ENCODE measurements at regions not wholly inside any gene's neighbourhood (a gene's known extent, or its start where the extent isn't known, plus 50 kb on each side); places are given as distances from the start of the nearest gene placed in this dataset.
"Not testable (repeated sequence)": the region's sequence is repeated elsewhere in the genome, so short reads cannot be mapped to it uniquely, and the experiment has no call there.

DNA sequence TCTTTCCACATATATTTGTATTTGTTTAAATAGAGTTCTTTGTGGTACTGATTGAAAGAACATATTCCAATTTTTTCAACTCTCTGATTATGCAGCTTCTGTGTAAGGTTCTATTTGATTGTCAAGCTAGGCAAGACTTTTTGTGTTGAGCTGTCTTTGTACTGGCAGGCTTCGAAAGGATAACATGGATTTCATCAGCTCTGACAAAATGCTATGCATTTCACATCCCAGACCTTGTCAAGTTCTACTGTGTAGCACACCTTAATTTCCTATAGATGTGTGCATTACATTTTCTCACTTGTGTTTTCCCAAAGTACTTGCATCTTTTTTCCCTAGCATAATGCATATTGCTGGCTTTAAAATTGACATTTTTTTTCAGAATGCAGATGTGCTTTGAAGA is 555.0 kb upstream of the GYPC start:
- DNase-seq (ENCODE audit: low read depth in 6 of 9, low spot score in 9 of 9), result no peak
- Histone ChIP-seq H3K4me3 (ENCODE audit: low read length in 2 of 2) (no peak overlapping the region), H3K4me1 (ENCODE audit: control insufficient read depth in 2 of 2, insufficient read depth in 2 of 2, low read length in 2 of 2) (no peaks in the 10 kb centered on the region), H3K36me3 (ENCODE audit: control insufficient read depth in 2 of 2, insufficient read depth in 2 of 2, low read length in 1 of 2) (no peaks in the 10 kb centered on the region), H3K27ac (ENCODE audit: low read depth in 1 of 2, low read length in 1 of 2) (no peak overlapping the region), H3K27me3 (ENCODE audit: control insufficient read depth in 2 of 2, insufficient read depth in 1 of 2, low read length in 1 of 2) (no peaks in the 10 kb centered on the region), H3K9me3 (ENCODE audit: control insufficient read depth in 2 of 2, insufficient read depth in 1 of 2, low read length in 1 of 2) (peaks cover 0 to 4% of the 10 kb centered on the region in 2 donors)
- 96% methylated on average over 1 of the region's 1 CpG for WGBS

DNA sequence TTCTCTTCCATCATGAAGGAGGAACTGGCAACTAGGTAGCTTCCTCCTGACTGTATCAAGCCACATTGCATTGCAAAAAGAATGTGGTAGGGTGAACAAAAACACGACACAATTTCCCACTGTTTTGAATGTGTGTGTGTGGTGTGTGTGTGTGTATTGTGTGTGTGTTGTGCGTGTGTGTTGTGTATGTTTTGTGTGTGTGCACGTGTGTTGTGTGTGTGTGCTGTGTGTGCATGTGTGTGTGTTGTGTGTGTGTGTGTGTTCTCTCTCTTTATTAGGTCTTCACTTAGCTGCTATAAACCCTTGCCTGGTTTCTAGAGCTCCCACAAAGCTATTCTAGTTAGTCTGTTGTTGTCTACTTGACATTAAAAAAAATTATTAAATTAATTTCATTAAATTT is 550.0 kb upstream of the GYPC start:
- DNase-seq (ENCODE audit: low read depth in 6 of 9, low spot score in 9 of 9), result no peak
- no peak overlapping the region for H3K4me3 ChIP-seq (ENCODE audit: low read length in 2 of 2)
- H3K27me3 ChIP-seq (ENCODE audit: control insufficient read depth in 2 of 2, insufficient read depth in 1 of 2, low read length in 1 of 2), result no peaks in the 10 kb centered on the region
- no peaks in the 10 kb centered on the region for H3K4me1 ChIP-seq (ENCODE audit: control insufficient read depth in 2 of 2, insufficient read depth in 2 of 2, low read length in 2 of 2)
- H3K36me3 ChIP-seq (ENCODE audit: control insufficient read depth in 2 of 2, insufficient read depth in 2 of 2, low read length in 1 of 2), result no peaks in the 10 kb centered on the region
- no peak overlapping the region for H3K27ac ChIP-seq (ENCODE audit: low read depth in 1 of 2, low read length in 1 of 2)
- H3K9me3 ChIP-seq (ENCODE audit: control insufficient read depth in 2 of 2, insufficient read depth in 1 of 2, low read length in 1 of 2), result no peaks in the 10 kb centered on the region
- WGBS, result 93% methylated on average over 3 of the region's 3 CpGs

DNA sequence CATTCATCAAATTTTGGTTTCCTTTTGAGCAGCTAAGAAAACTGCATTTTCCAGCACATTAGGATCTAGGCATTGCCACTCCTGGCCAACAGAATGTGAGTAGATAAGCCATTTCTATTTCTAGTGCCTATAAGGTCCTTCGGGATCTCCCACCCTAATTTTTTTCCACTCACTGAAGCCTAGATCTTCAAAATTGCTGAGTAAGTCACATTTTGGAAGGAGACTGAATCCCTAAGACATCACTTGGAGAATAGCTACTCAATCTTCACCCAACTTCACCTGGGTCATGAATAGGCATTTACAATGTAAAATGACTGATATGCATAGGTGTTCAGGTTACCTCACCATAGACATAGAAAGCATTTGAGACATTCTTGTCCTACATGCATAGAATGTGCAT is 548.1 kb upstream of the GYPC start:
- Histone ChIP-seq H3K4me1 (ENCODE audit: control insufficient read depth in 2 of 2, insufficient read depth in 2 of 2, low read length in 2 of 2) (no peaks in the 10 kb centered on the region), H3K36me3 (ENCODE audit: control insufficient read depth in 2 of 2, insufficient read depth in 2 of 2, low read length in 1 of 2) (no peaks in the 10 kb centered on the region), H3K9me3 (ENCODE audit: control insufficient read depth in 2 of 2, insufficient read depth in 1 of 2, low read length in 1 of 2) (no peaks in the 10 kb centered on the region), H3K4me3 (ENCODE audit: low read length in 2 of 2) (no peak overlapping the region), H3K27me3 (ENCODE audit: control insufficient read depth in 2 of 2, insufficient read depth in 1 of 2, low read length in 1 of 2) (no peaks in the 10 kb centered on the region), H3K27ac (ENCODE audit: low read depth in 1 of 2, low read length in 1 of 2) (no peak overlapping the region)
- no peak for DNase-seq (ENCODE audit: low read depth in 6 of 9, low spot score in 9 of 9)
- 96% methylated on average over 1 of the region's 1 CpG for WGBS

DNA sequence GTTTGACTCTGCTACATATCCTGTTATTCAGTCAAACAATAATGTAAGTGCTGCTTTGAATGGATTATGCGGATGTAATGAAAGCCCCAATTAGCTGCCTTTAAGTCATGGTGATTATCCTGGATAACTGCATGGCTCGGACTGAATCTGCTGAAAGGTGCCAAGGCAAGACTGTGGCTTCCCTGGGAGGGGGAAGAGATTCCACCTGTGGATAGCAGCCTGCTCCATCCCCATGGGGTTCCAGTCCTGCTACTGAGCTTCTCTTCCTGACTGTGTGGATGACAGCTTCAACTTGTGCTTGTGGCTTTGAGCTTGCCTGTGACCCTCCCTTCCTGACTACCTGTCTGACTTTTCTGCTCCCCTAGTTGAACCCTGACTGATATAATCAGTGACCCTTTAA is 540.0 kb upstream of the GYPC start:
- Histone ChIP-seq H3K4me3 (ENCODE audit: low read length in 2 of 2) (no peak overlapping the region), H3K9me3 (ENCODE audit: control insufficient read depth in 2 of 2, insufficient read depth in 1 of 2, low read length in 1 of 2) (no peaks in the 10 kb centered on the region), H3K36me3 (ENCODE audit: control insufficient read depth in 2 of 2, insufficient read depth in 2 of 2, low read length in 1 of 2) (no peaks in the 10 kb centered on the region), H3K27ac (ENCODE audit: low read depth in 1 of 2, low read length in 1 of 2) (no peak overlapping the region), H3K27me3 (ENCODE audit: control insufficient read depth in 2 of 2, insufficient read depth in 1 of 2, low read length in 1 of 2) (no peaks in the 10 kb centered on the region), H3K4me1 (ENCODE audit: control insufficient read depth in 2 of 2, insufficient read depth in 2 of 2, low read length in 2 of 2) (no peaks in the 10 kb centered on the region)
- no peak for DNase-seq (ENCODE audit: low read depth in 6 of 9, low spot score in 9 of 9)
- WGBS, result 93% methylated on average over 2 of the region's 2 CpGs

DNA sequence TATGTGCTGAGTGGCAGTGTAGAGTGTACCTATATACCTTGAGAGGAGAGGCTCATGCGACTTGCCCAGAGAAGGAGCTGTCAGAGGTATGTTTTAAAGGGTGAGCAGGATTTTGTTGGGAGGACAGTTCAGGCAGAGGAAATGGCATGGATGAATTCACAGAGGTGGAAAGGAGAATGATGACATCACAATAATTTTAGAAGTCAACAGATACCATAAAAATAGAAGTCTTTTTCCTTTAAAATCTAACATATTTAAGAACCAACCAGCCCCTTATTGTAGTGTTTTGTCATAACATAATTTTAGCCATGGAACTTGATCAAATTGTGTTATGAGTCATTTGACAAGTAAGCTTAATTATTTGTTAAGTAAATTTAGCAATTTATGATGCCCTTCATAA is 538.1 kb upstream of the GYPC start:
- Histone ChIP-seq H3K9me3 (ENCODE audit: control insufficient read depth in 2 of 2, insufficient read depth in 1 of 2, low read length in 1 of 2) (no peaks in the 10 kb centered on the region), H3K4me3 (ENCODE audit: low read length in 2 of 2) (no peak overlapping the region), H3K36me3 (ENCODE audit: control insufficient read depth in 2 of 2, insufficient read depth in 2 of 2, low read length in 1 of 2) (no peaks in the 10 kb centered on the region), H3K27ac (ENCODE audit: low read depth in 1 of 2, low read length in 1 of 2) (no peak overlapping the region), H3K27me3 (ENCODE audit: control insufficient read depth in 2 of 2, insufficient read depth in 1 of 2, low read length in 1 of 2) (no peaks in the 10 kb centered on the region), H3K4me1 (ENCODE audit: control insufficient read depth in 2 of 2, insufficient read depth in 2 of 2, low read length in 2 of 2) (no peaks in the 10 kb centered on the region)
- 94% methylated on average over 1 of the region's 1 CpG for WGBS
- no peak for DNase-seq (ENCODE audit: low read depth in 6 of 9, low spot score in 9 of 9)

DNA sequence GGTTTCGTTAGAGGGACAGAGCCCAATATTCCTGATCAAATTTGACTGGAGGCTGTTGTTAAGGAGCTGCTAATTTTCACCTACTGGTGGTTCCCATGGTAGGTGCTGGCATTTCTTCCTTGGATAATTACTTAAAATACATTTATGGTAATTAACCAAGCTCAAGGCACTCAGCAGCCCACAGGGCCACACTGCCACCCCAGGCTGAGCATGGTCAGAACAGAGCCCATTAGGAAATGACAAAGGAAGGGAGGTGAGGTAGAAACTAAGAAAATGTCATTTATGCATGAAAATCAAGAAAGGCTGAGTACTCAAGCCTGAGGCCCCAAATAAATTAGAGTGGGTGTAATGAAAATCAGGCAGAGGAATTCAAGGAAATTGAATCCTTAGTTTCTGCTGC is 510.2 kb upstream of the GYPC start:
- no peak overlapping the region for H3K4me3 ChIP-seq (ENCODE audit: low read length in 2 of 2)
- H3K27me3 ChIP-seq (ENCODE audit: control insufficient read depth in 2 of 2, insufficient read depth in 1 of 2, low read length in 1 of 2), result no peaks in the 10 kb centered on the region
- 63% methylated on average over 1 of the region's 1 CpG for WGBS
- H3K9me3 ChIP-seq (ENCODE audit: control insufficient read depth in 2 of 2, insufficient read depth in 1 of 2, low read length in 1 of 2), result no peaks in the 10 kb centered on the region
- no peaks in the 10 kb centered on the region for H3K4me1 ChIP-seq (ENCODE audit: control insufficient read depth in 2 of 2, insufficient read depth in 2 of 2, low read length in 2 of 2)
- no peak overlapping the region for H3K27ac ChIP-seq (ENCODE audit: low read depth in 1 of 2, low read length in 1 of 2)
- DNase-seq (ENCODE audit: low read depth in 6 of 9, low spot score in 9 of 9), result no peak
- no peaks in the 10 kb centered on the region for H3K36me3 ChIP-seq (ENCODE audit: control insufficient read depth in 2 of 2, insufficient read depth in 2 of 2, low read length in 1 of 2)

DNA sequence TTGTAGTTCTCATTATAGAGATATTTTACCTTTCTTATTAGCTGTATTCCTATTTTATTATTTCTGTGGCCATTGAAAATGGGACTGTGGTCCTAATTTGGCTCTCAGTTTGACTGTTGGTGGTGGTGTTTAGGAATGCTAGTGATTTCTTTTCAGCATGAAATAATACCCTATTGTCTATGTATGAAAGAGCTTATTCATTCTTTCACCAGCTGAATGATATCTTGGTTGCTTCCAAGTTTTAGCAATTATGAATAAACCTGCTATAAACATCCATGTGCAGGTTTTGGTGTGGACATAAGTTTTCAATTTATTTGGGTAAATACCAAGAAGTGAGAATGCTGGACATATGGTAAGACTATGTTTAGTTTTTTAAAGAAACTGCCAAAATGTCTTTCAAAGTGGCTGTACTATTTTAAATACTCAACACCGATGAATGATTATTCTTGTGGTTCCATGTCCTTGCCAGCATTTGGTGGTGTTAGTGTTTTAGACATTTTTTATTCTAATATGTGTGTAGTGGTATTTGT is 501.6 kb upstream of the GYPC start:
- Histone ChIP-seq H3K27me3 (ENCODE audit: control insufficient read depth in 2 of 2, insufficient read depth in 1 of 2, low read length in 1 of 2) (no peaks in the 10 kb centered on the region), H3K4me3 (ENCODE audit: low read length in 2 of 2) (no peak overlapping the region), H3K4me1 (ENCODE audit: control insufficient read depth in 2 of 2, insufficient read depth in 2 of 2, low read length in 2 of 2) (no peaks in the 10 kb centered on the region), H3K9me3 (ENCODE audit: control insufficient read depth in 2 of 2, insufficient read depth in 1 of 2, low read length in 1 of 2) (no peaks in the 10 kb centered on the region), H3K36me3 (ENCODE audit: control insufficient read depth in 2 of 2, insufficient read depth in 2 of 2, low read length in 1 of 2) (no peaks in the 10 kb centered on the region), H3K27ac (ENCODE audit: low read depth in 1 of 2, low read length in 1 of 2) (no peak overlapping the region)
- 100% methylated on average over 1 of the region's 1 CpG for WGBS
- no peak for DNase-seq (ENCODE audit: low read depth in 6 of 9, low spot score in 9 of 9)

DNA sequence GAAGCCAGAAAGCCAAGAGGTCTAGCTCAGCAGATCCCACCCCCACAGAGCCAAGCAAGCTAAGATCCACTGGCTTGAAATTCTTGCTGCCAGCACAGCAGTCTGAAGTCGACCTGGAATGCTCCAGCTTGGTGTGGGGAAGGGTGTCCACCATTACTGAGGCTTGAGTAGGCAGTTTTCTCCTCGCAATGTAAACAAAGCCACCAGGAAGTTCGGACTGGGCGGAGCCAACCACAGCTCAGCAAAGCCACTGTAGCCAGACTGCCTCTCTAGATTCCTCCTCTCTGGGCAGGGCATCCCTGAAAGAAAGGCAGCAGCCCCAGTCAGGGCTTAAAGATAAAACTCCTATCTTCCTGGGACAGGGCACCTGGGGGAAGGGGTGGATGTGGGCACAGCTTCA is 495.0 kb upstream of the GYPC start:
- not testable (repeated sequence) for H3K27ac ChIP-seq (ENCODE audit: low read depth in 1 of 2, low read length in 1 of 2); DNase-seq (ENCODE audit: low read depth in 6 of 9, low spot score in 9 of 9); H3K4me3 ChIP-seq (ENCODE audit: low read length in 2 of 2); H3K36me3 ChIP-seq (ENCODE audit: control insufficient read depth in 2 of 2, insufficient read depth in 2 of 2, low read length in 1 of 2); H3K27me3 ChIP-seq (ENCODE audit: control insufficient read depth in 2 of 2, insufficient read depth in 1 of 2, low read length in 1 of 2); H3K4me1 ChIP-seq (ENCODE audit: control insufficient read depth in 2 of 2, insufficient read depth in 2 of 2, low read length in 2 of 2); H3K9me3 ChIP-seq (ENCODE audit: control insufficient read depth in 2 of 2, insufficient read depth in 1 of 2, low read length in 1 of 2)
- 77% methylated on average over 4 of the region's 4 CpGs for WGBS

DNA sequence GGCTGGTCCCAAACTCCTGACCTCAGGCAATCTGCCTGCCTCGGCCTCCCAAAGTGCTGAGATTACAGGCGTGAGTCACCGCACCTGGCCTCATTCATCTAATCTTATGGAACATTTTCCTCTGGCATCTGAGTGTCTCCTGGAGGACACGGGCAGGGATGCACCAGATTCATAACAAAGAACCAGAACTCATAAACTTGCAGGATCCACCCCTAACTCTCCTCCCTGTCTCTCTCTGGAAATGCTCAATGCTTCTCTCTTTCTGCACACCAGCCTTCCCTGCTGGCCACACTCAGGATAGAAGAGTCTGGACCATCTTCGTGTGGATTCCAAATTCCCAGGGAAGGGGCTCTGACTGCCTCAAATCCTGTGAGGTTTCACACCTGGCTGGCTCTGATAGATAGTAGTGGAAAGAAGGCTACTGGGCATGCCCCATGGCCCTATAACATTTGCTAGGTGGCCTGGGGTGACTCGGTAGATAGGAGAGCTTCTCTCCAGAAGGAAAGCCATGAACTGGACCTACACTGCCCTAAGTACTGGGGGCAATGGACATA is 483.2 kb upstream of the GYPC start:
- Histone ChIP-seq H3K36me3 (ENCODE audit: control insufficient read depth in 2 of 2, insufficient read depth in 2 of 2, low read length in 1 of 2) (no peaks in the 10 kb centered on the region), H3K4me3 (ENCODE audit: low read length in 2 of 2) (no peak overlapping the region), H3K27me3 (ENCODE audit: control insufficient read depth in 2 of 2, insufficient read depth in 1 of 2, low read length in 1 of 2) (no peaks in the 10 kb centered on the region), H3K9me3 (ENCODE audit: control insufficient read depth in 2 of 2, insufficient read depth in 1 of 2, low read length in 1 of 2) (peaks cover 0 to 3% of the 10 kb centered on the region in 2 donors), H3K27ac (ENCODE audit: low read depth in 1 of 2, low read length in 1 of 2) (no peak overlapping the region), H3K4me1 (ENCODE audit: control insufficient read depth in 2 of 2, insufficient read depth in 2 of 2, low read length in 2 of 2) (no peaks in the 10 kb centered on the region)
- no peak for DNase-seq (ENCODE audit: low read depth in 6 of 9, low spot score in 9 of 9)
- WGBS, result 90% methylated on average over 6 of the region's 6 CpGs

DNA sequence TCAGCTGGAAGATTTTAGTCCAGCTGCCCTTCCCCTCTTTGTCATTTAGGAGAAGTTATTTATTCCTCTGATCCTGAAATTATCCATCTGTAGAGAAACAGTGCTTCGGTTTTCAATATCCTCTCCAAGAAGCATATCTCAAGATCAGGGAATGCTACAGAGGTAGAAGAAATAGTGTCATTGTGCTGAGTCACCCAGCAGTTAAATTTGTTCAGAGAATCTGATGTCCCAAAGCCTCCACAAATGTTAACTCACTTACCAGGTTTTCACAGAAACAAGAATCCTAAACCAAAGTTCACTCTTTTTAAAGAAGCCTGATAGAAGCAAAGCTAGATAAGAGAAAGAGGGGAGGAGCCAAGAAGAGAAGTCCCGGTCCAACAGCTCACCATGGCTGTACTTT is 480.7 kb upstream of the GYPC start:
- Histone ChIP-seq H3K36me3 (ENCODE audit: control insufficient read depth in 2 of 2, insufficient read depth in 2 of 2, low read length in 1 of 2) (no peaks in the 10 kb centered on the region), H3K4me1 (ENCODE audit: control insufficient read depth in 2 of 2, insufficient read depth in 2 of 2, low read length in 2 of 2) (no peaks in the 10 kb centered on the region), H3K4me3 (ENCODE audit: low read length in 2 of 2) (no peak overlapping the region), H3K9me3 (ENCODE audit: control insufficient read depth in 2 of 2, insufficient read depth in 1 of 2, low read length in 1 of 2) (peaks cover 0 to 3% of the 10 kb centered on the region in 2 donors), H3K27ac (ENCODE audit: low read depth in 1 of 2, low read length in 1 of 2) (no peak overlapping the region), H3K27me3 (ENCODE audit: control insufficient read depth in 2 of 2, insufficient read depth in 1 of 2, low read length in 1 of 2) (no peaks in the 10 kb centered on the region)
- 92% methylated on average over 2 of the region's 2 CpGs for WGBS
- DNase-seq (ENCODE audit: low read depth in 6 of 9, low spot score in 9 of 9), result no peak

Measured in thymus (tissue), 11 donors.